ENCODE measurements at regions not wholly inside any gene's neighbourhood (a gene's known extent, or its start where the extent isn't known, plus 50 kb on each side); places are given as distances from the start of the nearest gene placed in this dataset.

DNA sequence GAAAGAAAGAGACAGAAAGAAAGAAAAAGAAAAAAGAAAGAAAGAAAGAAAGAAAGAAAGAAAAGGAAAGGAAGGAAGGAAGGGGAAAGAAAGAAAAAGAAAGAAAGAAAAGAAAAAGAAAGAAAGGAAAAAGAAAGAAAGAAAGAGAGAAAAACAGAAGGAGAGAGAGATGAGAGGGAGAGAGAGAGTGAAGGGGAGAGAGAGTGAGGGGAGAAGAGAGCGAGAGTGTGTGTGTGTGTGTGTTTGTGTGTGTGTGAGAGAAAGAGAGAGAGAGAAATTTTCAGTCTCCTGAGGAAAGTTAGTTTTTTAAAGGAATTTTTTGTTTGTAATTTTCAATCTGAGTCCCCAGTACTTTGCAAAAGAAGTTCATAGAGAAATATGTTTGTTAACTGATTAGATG, 504.1 kb upstream of the POU3F4 start:
- H3K9me3 Mint-ChIP-seq: no peaks in the 10 kb centered on the region
- DNase-seq (ENCODE audit: extremely low spot score, unreplicated experiment): no peak
- H3K36me3 Mint-ChIP-seq: no peaks in the 10 kb centered on the region
- TF ChIP-seq, protein P1, sequence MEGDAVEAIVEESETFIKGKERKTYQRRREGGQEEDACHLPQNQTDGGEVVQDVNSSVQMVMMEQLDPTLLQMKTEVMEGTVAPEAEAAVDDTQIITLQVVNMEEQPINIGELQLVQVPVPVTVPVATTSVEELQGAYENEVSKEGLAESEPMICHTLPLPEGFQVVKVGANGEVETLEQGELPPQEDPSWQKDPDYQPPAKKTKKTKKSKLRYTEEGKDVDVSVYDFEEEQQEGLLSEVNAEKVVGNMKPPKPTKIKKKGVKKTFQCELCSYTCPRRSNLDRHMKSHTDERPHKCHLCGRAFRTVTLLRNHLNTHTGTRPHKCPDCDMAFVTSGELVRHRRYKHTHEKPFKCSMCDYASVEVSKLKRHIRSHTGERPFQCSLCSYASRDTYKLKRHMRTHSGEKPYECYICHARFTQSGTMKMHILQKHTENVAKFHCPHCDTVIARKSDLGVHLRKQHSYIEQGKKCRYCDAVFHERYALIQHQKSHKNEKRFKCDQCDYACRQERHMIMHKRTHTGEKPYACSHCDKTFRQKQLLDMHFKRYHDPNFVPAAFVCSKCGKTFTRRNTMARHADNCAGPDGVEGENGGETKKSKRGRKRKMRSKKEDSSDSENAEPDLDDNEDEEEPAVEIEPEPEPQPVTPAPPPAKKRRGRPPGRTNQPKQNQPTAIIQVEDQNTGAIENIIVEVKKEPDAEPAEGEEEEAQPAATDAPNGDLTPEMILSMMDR (conservative IDR thresholded peaks at IDR 0.05): no peak
- H3K4me1 Mint-ChIP-seq (ENCODE audit: unreplicated experiment): no peaks in the 10 kb centered on the region
- no peaks in the 10 kb centered on the region for H3K27me3 Mint-ChIP-seq
- no peak overlapping the region for H3K27ac Mint-ChIP-seq
- H3K4me3 Mint-ChIP-seq: no peak overlapping the region

DNA sequence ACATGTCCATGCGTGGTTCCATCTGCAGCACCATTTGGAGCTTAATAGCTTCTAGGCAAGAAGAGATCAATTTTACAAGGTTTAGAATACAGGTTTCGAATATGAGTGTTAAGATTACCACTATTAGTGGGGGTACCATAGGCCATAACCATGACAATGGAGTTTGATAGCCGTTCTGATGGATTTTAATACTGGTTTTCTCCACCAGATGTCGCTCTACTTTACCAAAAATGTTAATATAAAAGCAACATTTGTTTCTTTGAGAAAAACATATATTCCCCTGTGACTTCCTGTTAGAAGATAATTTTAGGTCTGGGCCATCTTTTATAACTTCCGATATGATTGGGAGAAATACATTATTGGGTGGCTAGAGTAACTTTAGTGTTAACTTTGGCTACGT, 499.7 kb upstream of the POU3F4 start:
- H3K27ac Mint-ChIP-seq: no peak overlapping the region
- H3K4me1 Mint-ChIP-seq (ENCODE audit: unreplicated experiment): no peaks in the 10 kb centered on the region
- H3K27me3 Mint-ChIP-seq: no peaks in the 10 kb centered on the region
- H3K9me3 Mint-ChIP-seq: no peaks in the 10 kb centered on the region
- no peak for DNase-seq (ENCODE audit: extremely low spot score, unreplicated experiment)
- H3K36me3 Mint-ChIP-seq: no peaks in the 10 kb centered on the region
- no peak overlapping the region for H3K4me3 Mint-ChIP-seq
- TF ChIP-seq, protein P1 (conservative IDR thresholded peaks at IDR 0.05): peak; percentile 73

DNA sequence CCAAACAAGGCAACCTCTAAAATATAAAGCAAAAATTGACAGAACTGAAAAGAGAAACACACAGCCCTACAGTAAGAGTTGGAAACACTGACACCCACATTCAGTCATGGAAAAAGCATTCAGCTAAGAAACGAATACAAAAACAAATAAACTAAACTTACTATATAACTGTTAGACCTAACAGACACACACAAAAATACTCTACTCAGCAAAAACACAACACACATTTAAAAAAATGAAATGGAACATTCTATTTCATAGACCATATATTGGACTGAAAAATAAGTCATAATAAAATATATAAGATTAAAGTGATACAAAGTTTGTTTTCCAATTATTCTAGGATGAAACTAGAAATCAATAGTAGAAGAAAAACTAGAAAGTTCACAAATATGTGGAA, 488.8 kb upstream of the POU3F4 start:
- TF ChIP-seq, protein P1 (conservative IDR thresholded peaks at IDR 0.05): no peak
- no peak overlapping the region for H3K4me3 Mint-ChIP-seq
- no peaks in the 10 kb centered on the region for H3K9me3 Mint-ChIP-seq
- no peaks in the 10 kb centered on the region for H3K4me1 Mint-ChIP-seq (ENCODE audit: unreplicated experiment)
- no peak overlapping the region for H3K27ac Mint-ChIP-seq
- no peak for DNase-seq (ENCODE audit: extremely low spot score, unreplicated experiment)
- H3K27me3 Mint-ChIP-seq: no peaks in the 10 kb centered on the region
- no peaks in the 10 kb centered on the region for H3K36me3 Mint-ChIP-seq

DNA sequence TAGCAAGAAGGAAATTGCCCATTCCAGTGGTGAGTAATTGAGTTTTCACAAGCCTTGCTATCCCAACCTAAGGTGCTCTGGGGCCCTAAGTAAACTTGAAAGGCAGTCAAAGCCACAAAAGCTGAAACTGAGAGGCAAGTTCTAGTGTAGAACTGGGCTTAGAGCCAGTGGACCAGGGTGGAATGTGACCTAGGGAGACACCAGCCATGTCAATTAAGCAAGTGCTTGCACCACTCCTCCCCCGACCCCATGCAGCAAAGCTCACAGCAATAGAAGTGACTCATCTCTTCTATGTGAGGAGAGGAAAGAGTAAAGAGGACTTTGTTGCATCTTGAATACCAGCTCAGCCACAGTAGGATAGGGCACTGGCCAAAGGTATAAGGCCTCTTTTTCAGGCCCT, 486.1 kb upstream of the POU3F4 start:
- no peak for DNase-seq (ENCODE audit: extremely low spot score, unreplicated experiment)
- Mint-ChIP-seq H3K36me3 (no peaks in the 10 kb centered on the region), H3K9me3 (no peaks in the 10 kb centered on the region), H3K4me3 (no peak overlapping the region), H3K27ac (no peak overlapping the region), H3K4me1 (ENCODE audit: unreplicated experiment) (no peaks in the 10 kb centered on the region), H3K27me3 (no peaks in the 10 kb centered on the region)
- TF ChIP-seq, protein P1 (conservative IDR thresholded peaks at IDR 0.05): no peak

Data from type B pancreatic cell (in vitro differentiated cells).